Fibroblast of villous mesenchyme (primary cell): ENCODE measurements at regions not wholly inside any gene's neighbourhood (a gene's known extent, or its start where the extent isn't known, plus 50 kb on each side); places are given as distances from the start of the nearest gene placed in this dataset.

Source experiments
- DNase-seq: peaks from one replicate; pipeline ENCODE4 v3.0.0-alpha.2; 2010; ENCODE audit warnings: low read depth
- H3K4me3 ChIP-seq: 2 replicates; pipeline ENCODE4 v1.5.1; 2011; ENCODE audit warnings: low read depth, mild to moderate bottlenecking, low read length
- CTCF ChIP-seq: IDR thresholded peaks from 2 replicates; pipeline ENCODE4 v1.5.1; 2012; ENCODE audit warnings: low read depth, mild to moderate bottlenecking, low read length; ENCODE audit not compliant: insufficient read depth

GRCh38 chr15:70342554-70343548, 245.1 kb upstream of the TLE3 start:
- no peak overlapping the region for H3K4me3 ChIP-seq
- TF ChIP-seq CTCF: no peak
- no peak for DNase-seq

- no peak for DNase-seq
- TF ChIP-seq CTCF: no peak
- no peak overlapping the region for H3K4me3 ChIP-seq
Measured at GRCh38 chr15:70342141-70342540, 244.4 kb upstream of the TLE3 start.

GRCh38 chr15:70341566-70341965, 243.8 kb upstream of the TLE3 start:
- no peak overlapping the region for H3K4me3 ChIP-seq
- no peak for TF ChIP-seq CTCF
- no peak for DNase-seq

- no peak overlapping the region for H3K4me3 ChIP-seq
- DNase-seq: no peak
- TF ChIP-seq CTCF: no peak
Measured at GRCh38 chr15:70340494-70340870, 242.8 kb upstream of the TLE3 start.

- no peak for TF ChIP-seq CTCF
- H3K4me3 ChIP-seq: no peak overlapping the region
- peak; percentile 91 for DNase-seq
Measured at GRCh38 chr15:70339571-70340493, 242.1 kb upstream of the TLE3 start.

- no peak overlapping the region for H3K4me3 ChIP-seq
- peak; percentile 34 for DNase-seq
- TF ChIP-seq CTCF: no peak
Measured at GRCh38 chr15:70337277-70338186, 239.8 kb upstream of the TLE3 start.
